ENCODE measurements at regions not wholly inside any gene's neighbourhood (a gene's known extent, or its start where the extent isn't known, plus 50 kb on each side); places are given as distances from the start of the nearest gene placed in this dataset.

DNA sequence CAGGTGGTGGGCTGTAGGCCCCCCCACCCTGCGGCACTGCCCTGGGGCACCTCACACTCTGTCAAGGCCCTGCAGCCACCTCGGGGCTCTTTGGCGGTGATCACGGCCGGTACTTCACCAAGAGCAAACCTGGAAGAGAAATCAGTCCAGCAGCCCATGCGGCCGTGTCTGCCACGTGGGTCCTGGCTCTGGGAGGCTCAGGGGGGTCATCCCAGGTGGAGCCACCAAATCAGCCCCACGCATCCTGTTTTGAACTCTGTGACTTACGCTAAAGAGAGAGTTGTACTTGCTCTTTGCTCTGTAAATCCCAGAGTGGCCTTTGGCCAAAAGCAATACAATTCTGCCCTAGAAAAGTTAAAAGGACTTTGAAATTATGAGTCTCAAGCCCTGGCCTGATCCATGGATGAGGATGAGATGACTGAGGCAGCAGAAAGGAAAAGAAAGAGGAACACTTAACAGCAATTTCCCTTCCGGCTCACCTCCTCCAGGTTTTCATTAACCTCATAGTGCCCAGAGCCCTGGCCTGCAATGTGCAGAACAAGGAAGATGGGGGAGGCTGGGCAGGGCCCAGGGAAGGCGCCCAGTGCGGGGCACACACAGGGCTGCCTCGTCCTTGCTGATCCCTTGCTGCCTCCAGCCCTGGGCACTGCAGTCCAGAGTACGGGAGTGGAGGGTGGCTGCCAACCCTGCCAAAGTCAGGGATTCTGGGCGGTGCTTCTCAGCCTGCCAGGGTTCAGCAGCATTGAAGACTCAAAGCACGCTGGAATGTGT lies 337.0 kb downstream of the MATN1 start:
- no peak for ATAC-seq
- H3K27me3 ChIP-seq: peaks cover 0 to 65% (median 34%) of the 10 kb centered on the region in 7 donors
- WGBS, 2 donors: 64 to 70% methylated on average over 14 to 17 of the region's 17 CpGs

DNA sequence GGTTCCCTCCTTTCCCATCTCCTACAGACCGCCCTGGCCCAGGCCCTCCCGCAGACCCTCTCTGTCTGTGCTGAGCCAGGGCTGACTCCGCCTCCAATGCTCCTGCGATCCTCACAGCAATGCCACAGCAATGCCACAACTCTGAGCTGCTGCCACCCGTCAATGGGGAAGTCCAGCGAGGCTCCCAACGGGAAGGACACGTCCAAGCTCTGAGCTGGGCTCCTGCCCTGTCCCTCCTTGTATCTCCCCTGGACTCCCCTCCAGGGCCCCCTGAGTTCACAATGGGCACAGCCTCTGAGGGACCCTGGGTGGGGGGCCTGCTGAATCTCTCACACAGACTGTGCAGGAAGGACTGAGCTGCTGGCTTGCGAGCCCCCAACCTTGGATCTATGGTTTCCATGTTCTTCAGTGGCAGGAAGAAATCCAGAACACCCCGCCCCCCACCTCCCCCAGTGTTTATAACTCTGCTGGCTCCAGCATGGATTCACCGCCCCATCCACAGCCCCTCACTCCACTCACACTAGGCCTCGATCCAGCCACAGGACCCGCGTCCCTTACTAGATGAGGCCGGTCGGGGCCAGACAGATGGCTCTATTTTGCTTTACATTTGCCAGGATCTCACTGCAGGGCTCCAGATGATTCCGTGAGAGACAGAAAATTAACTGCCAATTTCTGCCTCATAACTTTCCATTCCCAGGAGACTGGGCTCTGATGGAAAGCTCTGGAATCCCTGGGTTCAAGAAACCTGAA lies 338.0 kb downstream of the MATN1 start:
- Histone ChIP-seq H3K27me3 (peaks cover 0 to 58% (median 32%) of the 10 kb centered on the region in 7 donors), H3K36me3 (no peaks in the 10 kb centered on the region), H3K27ac (no peak overlapping the region), H3K9me3 (no peaks in the 10 kb centered on the region), H3K4me1 (peaks cover 0 to 1% (median 0%) of the 10 kb centered on the region in 9 donors), H3K4me3 (no peak overlapping the region)
- DNase-seq (no peak), ATAC-seq (no peak)
- TF ChIP-seq, protein P1, sequence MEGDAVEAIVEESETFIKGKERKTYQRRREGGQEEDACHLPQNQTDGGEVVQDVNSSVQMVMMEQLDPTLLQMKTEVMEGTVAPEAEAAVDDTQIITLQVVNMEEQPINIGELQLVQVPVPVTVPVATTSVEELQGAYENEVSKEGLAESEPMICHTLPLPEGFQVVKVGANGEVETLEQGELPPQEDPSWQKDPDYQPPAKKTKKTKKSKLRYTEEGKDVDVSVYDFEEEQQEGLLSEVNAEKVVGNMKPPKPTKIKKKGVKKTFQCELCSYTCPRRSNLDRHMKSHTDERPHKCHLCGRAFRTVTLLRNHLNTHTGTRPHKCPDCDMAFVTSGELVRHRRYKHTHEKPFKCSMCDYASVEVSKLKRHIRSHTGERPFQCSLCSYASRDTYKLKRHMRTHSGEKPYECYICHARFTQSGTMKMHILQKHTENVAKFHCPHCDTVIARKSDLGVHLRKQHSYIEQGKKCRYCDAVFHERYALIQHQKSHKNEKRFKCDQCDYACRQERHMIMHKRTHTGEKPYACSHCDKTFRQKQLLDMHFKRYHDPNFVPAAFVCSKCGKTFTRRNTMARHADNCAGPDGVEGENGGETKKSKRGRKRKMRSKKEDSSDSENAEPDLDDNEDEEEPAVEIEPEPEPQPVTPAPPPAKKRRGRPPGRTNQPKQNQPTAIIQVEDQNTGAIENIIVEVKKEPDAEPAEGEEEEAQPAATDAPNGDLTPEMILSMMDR (IDR thresholded peaks at IDR 0.05): no peak
- intact Hi-C loops (cut with DNase I): loop anchor here in 3 of 10 donors (10.0 kb wide), 3 partner anchors 271 to 1151 kb away; partner anchors contain the start of genes MECR (in 2 of the 3) and PTPRU (in 2 of the 3)
- WGBS, 2 donors: 76 to 77% methylated on average over 17 of the region's 17 CpGs

More for the DNA sequence above, 337.0 kb downstream of the MATN1 start:
- Histone ChIP-seq H3K36me3 (no peaks in the 10 kb centered on the region), H3K27ac (no peak overlapping the region), H3K4me3 (no peak overlapping the region), H3K4me1 (no peaks in the 10 kb centered on the region), H3K9me3 (no peaks in the 10 kb centered on the region)
- DNase-seq: no peak
- intact Hi-C loops (cut with DNase I): loop anchor here in 3 of 10 donors (10.0 kb wide), 3 partner anchors 272 to 1152 kb away; partner anchors contain the start of genes MECR (in 2 of the 3) and PTPRU (in 2 of the 3)
- TF ChIP-seq, protein P1 (IDR thresholded peaks at IDR 0.05): no peak

DNA sequence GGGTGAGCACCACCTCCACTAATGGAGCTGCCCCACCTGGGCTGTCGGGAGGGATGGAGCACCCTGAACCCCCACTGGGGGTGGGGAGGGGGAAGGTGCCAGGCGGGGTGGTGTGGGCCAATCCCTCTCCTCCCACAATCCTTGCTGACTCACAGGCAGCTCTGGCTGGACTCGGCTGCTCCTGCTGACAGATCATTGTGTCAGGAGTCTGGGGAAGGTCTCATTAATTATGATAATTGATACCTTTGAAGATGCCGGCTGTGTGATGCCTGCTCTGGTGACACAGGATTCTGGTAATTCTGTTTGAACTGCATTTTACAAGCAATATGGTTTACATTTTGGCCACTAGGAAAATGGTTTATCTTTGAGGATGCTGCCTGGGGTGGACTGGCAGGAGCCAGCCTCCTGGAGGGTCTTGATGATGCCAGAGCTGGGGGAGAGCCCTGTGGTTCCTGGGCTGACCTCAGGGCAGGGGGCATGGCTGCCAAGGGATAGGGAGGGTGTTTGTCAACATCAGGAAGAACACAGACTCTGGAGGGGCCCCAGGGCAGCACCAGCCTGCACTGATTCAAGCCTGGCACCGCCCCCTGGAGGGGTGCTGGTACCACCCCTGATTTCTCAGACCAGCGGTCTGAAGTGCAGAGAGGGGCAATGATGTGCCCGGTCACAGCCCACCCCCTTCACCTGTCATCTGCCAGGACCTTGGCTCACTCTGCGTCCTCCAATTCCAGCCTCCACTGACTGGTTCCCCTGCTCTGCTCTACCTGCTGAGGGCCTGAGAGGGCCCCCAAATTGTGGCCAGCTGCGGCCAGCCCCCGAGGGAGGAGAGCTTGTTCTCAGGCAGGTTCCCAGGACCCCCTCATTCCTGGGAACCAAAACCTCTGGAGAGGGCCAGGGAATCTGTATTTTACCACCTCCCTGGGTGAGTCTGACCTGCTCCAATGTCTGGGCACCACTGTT lies 338.8 kb downstream of the MATN1 start:
- H3K36me3 ChIP-seq: no peaks in the 10 kb centered on the region
- WGBS, 2 donors: 60 to 69% methylated on average over 10 of the region's 10 CpGs
- no peaks in the 10 kb centered on the region for H3K9me3 ChIP-seq
- ATAC-seq (no peak), DNase-seq (no peak)
- peaks cover 0 to 9% (median 3%) of the 10 kb centered on the region in 9 donors for H3K4me1 ChIP-seq
- intact Hi-C loops (cut with DNase I): loop anchor here in 6 of 10 donors (5.0 to 10.0 kb wide), 5 partner anchors 270 to 1150 kb away; partner anchors contain the start of genes PTPRU (in 5 of the 6) and MECR (in 2 of the 6)
- TF ChIP-seq, protein P1 (IDR thresholded peaks at IDR 0.05): no peak
- H3K27me3 ChIP-seq: peaks cover 0 to 50% (median 28%) of the 10 kb centered on the region in 7 donors
- no peak overlapping the region for H3K27ac ChIP-seq
- no peak overlapping the region for H3K4me3 ChIP-seq

Measured in heart right ventricle (tissue), 16 donors.